Activated T-helper 1 cell treated with anti-CD3 and anti-CD28 coated beads, Interleukin-2, amount 50 U/mL, for 16 hours (primary cell): ENCODE measurements at regions not wholly inside any gene's neighbourhood (a gene's known extent, or its start where the extent isn't known, plus 50 kb on each side); places are given as distances from the start of the nearest gene placed in this dataset.

Source experiments
- DNase-seq, 2 donors: peaks; one replicate each; pipeline ENCODE4 v3.0.0-alpha.2; 2020; ENCODE audit warnings: low read depth in 1 of 2, low spot score in 1 of 2

DNA sequence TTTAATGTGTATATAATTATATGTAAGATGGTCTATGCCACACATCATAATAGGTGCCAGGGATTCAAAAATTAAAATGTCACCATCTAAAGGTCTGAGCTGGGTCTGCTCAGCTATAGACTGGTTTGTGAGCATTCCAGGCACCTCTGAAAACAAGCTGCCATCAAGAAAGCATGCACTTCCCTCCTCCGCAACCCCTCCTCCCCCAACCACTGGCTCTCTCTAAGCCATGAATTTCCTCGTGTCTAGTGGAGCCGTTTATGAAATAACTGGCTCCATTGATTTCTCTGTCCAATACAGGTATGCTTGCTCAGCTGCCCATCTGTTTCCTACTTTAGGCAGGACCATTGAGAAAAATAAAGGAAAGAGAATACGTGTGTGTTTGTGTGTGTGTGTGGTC, 522.6 kb upstream of the PLXNA2 start:
- DNase-seq = no peak

- no peak for DNase-seq
Observed at GRCh38 chr1:208767816-208768215, 523.6 kb upstream of the PLXNA2 start.

- no peak for DNase-seq
Observed at GRCh38 chr1:208772891-208773290, 528.7 kb upstream of the PLXNA2 start.

DNA sequence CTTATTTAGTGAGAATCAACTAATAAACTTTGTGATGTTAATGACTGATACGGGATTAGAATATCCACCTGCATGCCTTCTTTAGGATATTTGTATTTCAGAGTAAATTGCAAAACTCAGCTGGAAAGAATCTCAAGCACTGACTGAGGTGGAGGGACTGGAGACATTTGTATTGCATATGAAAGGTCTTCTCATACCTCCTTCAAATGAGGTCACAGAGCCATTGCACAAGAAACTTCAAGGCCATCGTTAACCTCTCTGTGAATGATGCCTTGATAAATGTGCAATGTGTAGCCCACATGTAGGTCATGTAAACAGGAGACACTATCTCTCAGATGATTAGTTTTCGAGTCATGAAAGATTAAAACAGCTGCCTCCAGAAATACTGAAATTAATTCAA, 531.7 kb upstream of the PLXNA2 start:
- no peak for DNase-seq

- DNase-seq = no peak
Observed at GRCh38 chr1:208778417-208778816, 534.2 kb upstream of the PLXNA2 start.

DNA sequence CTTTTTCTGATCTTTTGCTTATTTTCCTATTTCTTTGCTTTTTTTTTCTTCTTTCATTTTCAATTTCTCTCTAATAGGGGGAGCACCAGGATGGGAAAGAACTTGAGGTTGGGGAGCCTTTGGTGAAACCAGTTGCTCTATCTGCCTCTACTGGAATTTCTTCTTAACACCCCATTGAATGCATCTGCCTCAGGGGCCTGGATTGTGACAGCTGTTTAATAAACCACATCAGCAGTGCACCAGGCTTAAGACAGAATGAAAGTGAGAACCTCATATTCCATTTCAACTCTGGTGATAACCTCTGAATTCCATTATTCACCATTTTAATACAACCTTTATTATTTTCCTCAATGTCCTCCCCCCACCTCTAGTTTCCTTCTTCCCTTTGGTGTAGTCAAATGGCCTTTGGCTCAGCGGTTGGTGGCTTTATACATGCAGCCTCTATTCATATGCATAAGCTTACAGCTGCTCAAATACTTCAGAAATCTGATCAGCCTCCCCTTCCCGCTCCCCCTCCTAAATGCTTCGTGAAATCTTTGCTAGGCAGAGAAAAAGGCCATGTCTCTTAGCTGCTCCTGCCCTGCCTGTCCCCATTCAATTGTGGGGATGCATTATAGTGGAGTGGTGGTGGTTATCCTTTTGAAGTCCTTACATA, 537.3 kb upstream of the PLXNA2 start:
- DNase-seq = no peak

DNA sequence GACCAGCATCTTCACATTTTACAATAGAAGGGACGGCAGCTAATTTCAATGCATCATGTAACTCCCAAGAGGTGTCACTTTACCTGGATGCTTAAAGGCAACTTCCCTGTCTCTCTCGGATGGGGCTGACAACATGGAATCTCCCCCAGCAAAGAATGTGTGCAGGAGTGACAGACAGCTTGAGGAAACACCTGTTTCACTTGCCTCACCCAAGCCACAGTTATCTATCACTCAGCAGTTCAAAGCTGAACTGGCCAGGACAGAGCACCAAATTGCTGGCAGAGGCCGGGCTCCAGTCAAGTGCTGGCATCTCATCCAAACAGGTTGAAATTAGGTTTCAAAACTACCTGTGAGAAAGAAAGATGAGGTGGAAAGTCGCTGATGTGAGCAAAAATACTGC, 538.0 kb upstream of the PLXNA2 start:
- no peak for DNase-seq

DNA sequence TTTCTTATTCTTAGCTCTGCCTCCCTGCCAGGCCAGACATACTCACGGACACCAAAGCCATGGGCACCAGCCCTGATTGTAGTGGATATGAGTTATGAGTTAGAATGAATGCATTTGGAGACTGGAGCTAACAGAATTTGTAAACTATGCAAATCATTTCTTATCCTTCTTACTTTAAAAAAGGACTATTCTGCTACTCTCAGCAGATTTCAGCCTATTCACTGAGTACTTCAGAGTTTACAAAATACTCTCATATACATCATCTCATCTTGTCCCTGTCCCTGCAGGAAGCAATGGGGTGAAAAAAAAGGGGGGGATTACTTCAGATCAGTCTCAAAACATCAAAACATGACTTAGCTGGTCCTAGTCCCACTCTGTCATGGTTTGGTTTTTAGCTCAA, 541.4 kb upstream of the PLXNA2 start:
- no peak for DNase-seq

GRCh38 chr1:208787219-208787618, 543.0 kb upstream of the PLXNA2 start:
- DNase-seq = no peak

DNA sequence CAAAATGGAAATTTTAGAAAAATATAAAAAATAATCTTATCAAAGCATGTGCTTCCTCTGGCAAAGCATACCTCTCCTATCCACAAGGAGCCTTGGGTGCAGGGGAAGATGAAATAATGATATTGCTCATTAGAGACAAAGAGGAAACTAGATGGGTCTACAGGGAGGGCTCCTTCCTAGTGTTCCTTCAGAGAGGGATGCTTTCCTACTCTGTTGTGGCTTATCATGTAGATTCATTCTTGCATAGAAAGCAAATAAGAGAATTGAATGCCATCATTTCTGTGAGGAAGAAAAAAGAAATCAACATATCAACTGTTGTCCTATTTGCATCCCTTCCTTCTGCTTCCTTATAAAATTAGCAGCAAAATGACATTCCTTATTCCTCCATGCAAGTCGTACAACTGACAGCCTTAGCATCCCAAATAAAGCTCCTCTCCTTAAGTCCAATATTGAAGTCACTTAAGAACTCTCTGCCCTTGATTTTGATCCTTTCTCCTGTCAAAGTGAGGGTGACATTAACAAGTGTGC, 543.9 kb upstream of the PLXNA2 start:
- no peak for DNase-seq

- no peak for DNase-seq
Observed at GRCh38 chr1:208791456-208791855, 547.3 kb upstream of the PLXNA2 start.

GRCh38 chr1:208793861-208794345, 549.7 kb upstream of the PLXNA2 start:
- no peak for DNase-seq

- no peak for DNase-seq
Observed at GRCh38 chr1:208799186-208799585, 555.0 kb upstream of the PLXNA2 start.

DNA sequence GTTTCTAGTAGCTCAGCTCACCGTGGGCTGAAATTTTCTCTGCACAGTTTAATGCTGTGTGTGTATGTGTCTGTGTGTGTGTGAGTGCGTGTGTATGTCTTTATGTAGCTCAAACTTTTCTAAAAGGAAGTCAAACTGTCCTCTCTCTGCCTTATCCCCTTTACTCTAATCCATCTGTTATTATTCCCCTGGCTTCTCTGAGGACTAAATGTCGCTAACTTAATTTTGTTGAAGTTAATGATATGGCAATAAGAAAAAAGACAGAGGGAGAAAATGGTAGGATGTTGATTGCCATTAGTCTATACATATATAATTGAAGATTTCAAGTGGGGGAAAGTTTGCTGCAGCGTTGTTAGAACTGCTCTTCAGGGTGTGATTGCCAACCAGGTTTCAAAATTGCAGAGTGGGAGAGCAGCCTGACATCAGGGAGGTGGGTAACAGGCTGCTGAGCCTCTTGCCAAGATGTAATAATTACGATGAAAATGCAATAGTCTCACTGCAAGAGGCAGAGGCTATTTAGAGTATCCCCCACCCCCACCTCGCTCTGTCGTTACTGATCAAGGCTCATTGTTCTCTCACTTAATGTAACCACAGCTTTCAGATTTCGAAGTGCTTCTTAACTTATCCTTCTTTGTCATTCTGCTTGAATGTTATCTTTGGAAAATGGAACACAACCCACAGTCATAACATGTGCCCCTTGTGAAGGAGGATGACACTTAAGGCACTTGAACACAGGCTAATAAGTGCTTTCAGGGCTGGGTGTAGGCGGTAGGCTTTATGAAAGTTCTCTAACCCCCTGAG, 559.0 kb upstream of the PLXNA2 start:
- no peak for DNase-seq

GRCh38 chr1:208807446-208808127, 563.4 kb upstream of the PLXNA2 start:
- DNase-seq = no peak

DNA sequence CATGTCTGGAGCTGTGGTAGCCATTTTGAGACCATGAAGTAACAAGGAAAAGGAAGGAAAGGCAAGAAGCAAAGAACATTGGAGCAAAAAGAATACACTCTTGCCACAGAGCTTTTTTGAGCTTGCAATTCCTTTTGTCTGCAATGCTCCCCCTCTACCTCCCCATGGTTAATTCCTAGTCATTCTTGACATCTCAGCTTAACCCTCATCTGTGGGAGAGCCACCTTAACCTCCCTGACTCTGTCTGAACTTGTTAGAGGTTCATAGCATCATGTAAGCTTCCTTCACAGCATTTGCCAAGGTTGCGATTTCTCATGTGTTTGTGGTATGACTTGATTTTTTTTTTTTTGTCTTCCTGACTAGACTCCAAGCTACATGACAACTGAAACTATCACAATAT, 564.1 kb upstream of the PLXNA2 start:
- no peak for DNase-seq

GRCh38 chr1:208809876-208810275, 565.7 kb upstream of the PLXNA2 start:
- no peak for DNase-seq

DNA sequence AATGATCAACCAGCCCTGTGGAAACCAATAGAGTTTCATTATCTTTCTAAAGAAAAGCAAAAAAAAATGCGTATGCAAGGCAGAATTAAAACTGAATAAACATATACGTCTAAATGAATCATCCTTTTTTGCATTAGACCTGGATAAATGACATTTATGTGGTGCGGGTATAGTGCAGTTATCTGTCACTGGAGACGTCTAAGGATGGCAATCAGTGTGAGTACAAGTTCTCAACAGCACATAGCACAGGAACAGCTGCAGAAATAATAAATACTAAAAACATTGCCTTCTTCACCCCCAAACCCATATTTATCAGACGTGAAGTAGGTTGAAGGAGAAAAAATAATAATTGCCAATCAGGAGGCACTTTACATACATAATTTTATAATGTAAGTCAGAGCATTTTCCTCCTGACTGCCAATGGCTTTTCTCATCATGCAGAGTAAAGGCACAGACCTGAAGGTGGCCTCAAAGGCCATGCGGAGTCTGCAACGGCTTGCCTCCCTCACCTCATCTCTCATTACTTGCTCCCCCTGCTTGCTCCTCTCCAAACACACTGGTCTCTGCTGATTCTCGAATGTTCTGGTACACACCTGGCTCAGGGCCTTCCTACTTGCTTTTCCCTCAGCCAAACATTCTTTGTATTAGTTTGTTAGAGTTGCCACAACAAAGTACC, 574.7 kb upstream of the PLXNA2 start:
- DNase-seq = no peak

GRCh38 chr1:208820580-208821212, 576.5 kb upstream of the PLXNA2 start:
- no peak for DNase-seq

DNA sequence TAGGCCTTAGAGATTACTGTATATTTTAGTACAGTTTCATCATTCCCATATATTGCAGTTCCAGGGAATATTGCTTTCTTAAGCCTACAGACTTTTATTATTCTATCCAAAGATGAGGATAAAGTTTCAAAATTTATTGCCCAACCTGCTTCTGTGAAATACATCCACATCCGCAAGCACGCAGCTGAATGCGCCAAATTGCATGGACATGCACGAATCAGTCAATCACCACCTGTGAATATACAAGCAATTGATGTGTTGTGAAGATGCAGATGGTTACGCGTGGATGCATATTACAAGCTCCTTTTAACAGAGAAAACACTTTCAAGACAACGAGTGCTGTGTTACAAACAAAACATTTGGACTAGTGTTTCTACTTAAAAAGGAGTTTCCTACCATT, 577.8 kb upstream of the PLXNA2 start:
- no peak for DNase-seq

DNA sequence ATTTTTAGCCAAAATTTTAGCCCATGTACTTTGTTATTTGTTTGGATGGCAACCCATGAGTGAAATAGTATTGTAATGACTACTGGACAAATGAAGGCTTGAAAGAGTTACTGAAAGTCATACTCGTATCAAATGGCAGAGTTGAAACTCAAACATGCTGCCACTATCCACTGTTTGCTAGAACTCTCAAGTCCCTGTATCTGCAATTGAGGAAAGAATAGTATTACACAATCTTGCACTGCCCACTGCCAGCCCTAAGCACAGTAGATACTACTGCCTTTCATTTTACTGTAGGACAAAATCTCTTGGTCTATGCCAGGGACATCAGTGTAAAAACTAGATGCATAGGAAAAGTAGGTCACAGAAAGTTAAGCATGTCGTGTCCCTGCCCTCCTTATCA, 581.1 kb upstream of the PLXNA2 start:
- no peak for DNase-seq
